CD14-positive monocyte (primary cell): ENCODE measurements at regions not wholly inside any gene's neighbourhood (a gene's known extent, or its start where the extent isn't known, plus 50 kb on each side); places are given as distances from the start of the nearest gene placed in this dataset.

Source experiments
- DNase-seq, 3 donors: peaks; one replicate each; pipeline ENCODE4 v3.0.0-alpha.2; 2011 to 2022
- H2AFZ ChIP-seq: 2 replicates; pipeline ENCODE4 v1.6.0; 2012; ENCODE audit warnings: mild to moderate bottlenecking, low read depth, low read length, inconsistent platforms; ENCODE audit not compliant: insufficient read depth, poor library complexity, severe bottlenecking
- H3K27ac ChIP-seq, 2 donors: 1 replicate in 1 of 2; 2 replicates in 1 of 2; pipeline ENCODE4 v1.5.1; 2012 to 2013; ENCODE audit warnings: low read length in 2 of 2, control low read depth in 1 of 2, inconsistent platforms in 1 of 2, low read depth in 1 of 2, mild to moderate bottlenecking in 1 of 2
- H3K27me3 ChIP-seq, 2 donors: one replicate each; pipeline versions ENCODE4 v1.6.0 to v1.6.1; 2011 to 2013; ENCODE audit warnings: low read length in 2 of 2; ENCODE audit not compliant: control insufficient read depth in 2 of 2, insufficient read depth in 2 of 2
- H3K36me3 ChIP-seq, 2 donors: replicated peaks in 1 of 2; 1 replicate in 1 of 2; 2 replicates in 1 of 2; pipeline versions ENCODE4 v1.5.1 to v1.6.1; 2012 to 2013; ENCODE audit warnings: low read length in 2 of 2, control low read depth in 1 of 2, inconsistent platforms in 1 of 2, mild to moderate bottlenecking in 1 of 2; ENCODE audit not compliant: insufficient read depth in 2 of 2, control insufficient read depth in 1 of 2
- H3K4me1 ChIP-seq, 2 donors: 1 replicate in 1 of 2; 2 replicates in 1 of 2; pipeline versions ENCODE4 v1.5.1 to v1.6.1; 2012 to 2013; ENCODE audit warnings: low read length in 2 of 2, control low read depth in 1 of 2, inconsistent platforms in 1 of 2, mild to moderate bottlenecking in 1 of 2, moderate library complexity in 1 of 2; ENCODE audit not compliant: insufficient read depth in 2 of 2, control insufficient read depth in 1 of 2
- H3K4me2 ChIP-seq: replicated peaks from 2 replicates; pipeline ENCODE3; 2012; ENCODE audit warnings: low read length, moderate library complexity, mild to moderate bottlenecking; ENCODE audit not compliant: poor library complexity, severe bottlenecking; ENCODE audit errors: extremely low read depth
- H3K4me3 ChIP-seq, 3 experiments: fragments of 200-600 bp in 1 of 3; sonication (generic) in 1 of 3; replicated peaks in 1 of 3; 1 replicate in 2 of 3; 2 replicates in 1 of 3; pipeline ENCODE4 v1.5.1; 2011 to 2013; ENCODE audit warnings: low read length in 3 of 3, mild to moderate bottlenecking in 3 of 3, control low read depth in 2 of 3, low read depth in 2 of 3, inconsistent platforms in 1 of 3, moderate library complexity in 1 of 3
- H3K79me2 ChIP-seq: 2 replicates; pipeline ENCODE4 v1.6.0; 2012; ENCODE audit warnings: mild to moderate bottlenecking, control low read depth, inconsistent platforms, low read length, moderate library complexity; ENCODE audit not compliant: insufficient read depth
- H3K9ac ChIP-seq: 2 replicates; pipeline ENCODE4 v1.6.0; 2017; ENCODE audit warnings: low read length, mild to moderate bottlenecking; ENCODE audit not compliant: insufficient read depth, poor library complexity, severe bottlenecking
- H3K9me3 ChIP-seq, 2 donors: replicated peaks in 1 of 2; 1 replicate in 1 of 2; 2 replicates in 1 of 2; pipeline versions ENCODE4 v1.5.1 to v1.6.1; 2012 to 2013; ENCODE audit warnings: low read length in 2 of 2, control low read depth in 1 of 2; ENCODE audit not compliant: control insufficient read depth in 1 of 2, insufficient read depth in 1 of 2
- H4K20me1 ChIP-seq: 2 replicates; pipeline ENCODE4 v1.6.0; 2012; ENCODE audit warnings: mild to moderate bottlenecking, low read length, control low read depth, moderate library complexity; ENCODE audit not compliant: insufficient read depth
- H3K27ac Mint-ChIP-seq, 7 donors: one replicate each; pipeline ENCODE4 v1.8.0; 2020; ENCODE audit warnings: mild to moderate bottlenecking in 7 of 7, mixed read lengths in 7 of 7, moderate library complexity in 6 of 7, inconsistent platforms in 2 of 7
- H3K27me3 Mint-ChIP-seq, 3 donors: one replicate each; pipeline ENCODE4 v1.8.0; 2021 to 2022; ENCODE audit warnings: low read depth in 3 of 3, mild to moderate bottlenecking in 3 of 3, mixed read lengths in 3 of 3, moderate library complexity in 3 of 3, inconsistent platforms in 1 of 3
- H3K36me3 Mint-ChIP-seq, 2 donors: one replicate each; pipeline ENCODE4 v1.8.0; 2020; ENCODE audit warnings: mixed read lengths in 2 of 2, inconsistent platforms in 1 of 2, mild to moderate bottlenecking in 1 of 2
- H3K4me1 Mint-ChIP-seq: one replicate; pipeline ENCODE4 v1.8.0; 2020; ENCODE audit warnings: mild to moderate bottlenecking, mixed read lengths
- H3K4me3 Mint-ChIP-seq, 2 donors: one replicate each; pipeline ENCODE4 v1.8.0; 2020; ENCODE audit warnings: mild to moderate bottlenecking in 2 of 2, mixed read lengths in 2 of 2, moderate library complexity in 1 of 2
- H3K9me3 Mint-ChIP-seq, 7 donors: one replicate each; pipeline ENCODE4 v1.8.0; 2020 to 2022; ENCODE audit warnings: mixed read lengths in 7 of 7, mild to moderate bottlenecking in 6 of 7, moderate library complexity in 6 of 7, inconsistent platforms in 2 of 7
- WGBS: methylation state at CpG from one replicate; pipeline ENCODE4 v1.1.5; 2013; ENCODE audit warnings: missing lambda C conversion rate; ENCODE audit not compliant: insufficient coverage; 5-methylcytosine and 5-hydroxymethylcytosine counted together
- intact Hi-C, 2 donors: fragments of 100-400 bp; cut with micrococcal nuclease; formaldehyde crosslinking; loops; one replicate each; pipeline versions ENCODE4 v1.15.0 to v1.15.1; 2023
- TF ChIP-seq, protein P1 (sequence below): fragments of 200-600 bp; IDR thresholded peaks from one replicate; pipeline ENCODE4 v1.8.0; 2022; ENCODE audit warnings: antibody characterized with exemption, mild to moderate bottlenecking

DNA sequence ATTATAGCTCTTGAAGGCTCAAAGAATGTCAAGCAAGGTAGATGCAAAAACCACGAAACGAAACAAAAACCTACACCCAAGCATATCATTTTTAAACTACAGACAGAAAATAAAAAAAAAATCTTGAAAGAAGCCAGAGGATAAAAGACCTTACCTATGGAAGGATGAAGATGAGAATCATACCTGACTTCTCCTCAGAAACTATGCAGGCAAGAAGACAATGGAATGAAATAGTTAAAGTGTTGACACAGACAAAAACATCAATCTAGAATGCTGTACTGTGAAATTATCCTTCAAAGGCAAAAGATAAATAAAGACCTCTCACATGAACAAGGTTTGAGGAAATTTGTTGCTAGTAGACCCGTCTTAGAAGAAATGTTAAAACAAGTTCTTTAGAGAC, 372.0 kb downstream of the ZIC4 start:
- Histone ChIP-seq H3K36me3 (no peaks in the 10 kb centered on the region), H3K79me2 (no peaks in the 10 kb centered on the region), H3K27me3 (no peaks in the 10 kb centered on the region), H3K4me2 (no peak overlapping the region), H3K4me1 (no peaks in the 10 kb centered on the region), H3K9ac (no peak overlapping the region), H3K9me3 (no peaks in the 10 kb centered on the region), H3K4me3 (no peak overlapping the region), H4K20me1 (no peaks in the 10 kb centered on the region), H3K27ac (no peak overlapping the region), H2AFZ (no peak overlapping the region)
- H3K4me3 Mint-ChIP-seq = no peak overlapping the region
- intact Hi-C loops = no loop called here
- no peak for DNase-seq
- H3K27ac Mint-ChIP-seq = no peak overlapping the region
- no peaks in the 10 kb centered on the region for H3K27me3 Mint-ChIP-seq
- H3K36me3 Mint-ChIP-seq = no peaks in the 10 kb centered on the region
- TF ChIP-seq, protein P1, sequence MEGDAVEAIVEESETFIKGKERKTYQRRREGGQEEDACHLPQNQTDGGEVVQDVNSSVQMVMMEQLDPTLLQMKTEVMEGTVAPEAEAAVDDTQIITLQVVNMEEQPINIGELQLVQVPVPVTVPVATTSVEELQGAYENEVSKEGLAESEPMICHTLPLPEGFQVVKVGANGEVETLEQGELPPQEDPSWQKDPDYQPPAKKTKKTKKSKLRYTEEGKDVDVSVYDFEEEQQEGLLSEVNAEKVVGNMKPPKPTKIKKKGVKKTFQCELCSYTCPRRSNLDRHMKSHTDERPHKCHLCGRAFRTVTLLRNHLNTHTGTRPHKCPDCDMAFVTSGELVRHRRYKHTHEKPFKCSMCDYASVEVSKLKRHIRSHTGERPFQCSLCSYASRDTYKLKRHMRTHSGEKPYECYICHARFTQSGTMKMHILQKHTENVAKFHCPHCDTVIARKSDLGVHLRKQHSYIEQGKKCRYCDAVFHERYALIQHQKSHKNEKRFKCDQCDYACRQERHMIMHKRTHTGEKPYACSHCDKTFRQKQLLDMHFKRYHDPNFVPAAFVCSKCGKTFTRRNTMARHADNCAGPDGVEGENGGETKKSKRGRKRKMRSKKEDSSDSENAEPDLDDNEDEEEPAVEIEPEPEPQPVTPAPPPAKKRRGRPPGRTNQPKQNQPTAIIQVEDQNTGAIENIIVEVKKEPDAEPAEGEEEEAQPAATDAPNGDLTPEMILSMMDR = no peak
- peaks cover 2 to 12% (median 6%) of the 10 kb centered on the region in 7 donors for H3K9me3 Mint-ChIP-seq
- no peaks in the 10 kb centered on the region for H3K4me1 Mint-ChIP-seq
- no CpG with 5 or more reads among the region's 3 CpGs for WGBS

DNA sequence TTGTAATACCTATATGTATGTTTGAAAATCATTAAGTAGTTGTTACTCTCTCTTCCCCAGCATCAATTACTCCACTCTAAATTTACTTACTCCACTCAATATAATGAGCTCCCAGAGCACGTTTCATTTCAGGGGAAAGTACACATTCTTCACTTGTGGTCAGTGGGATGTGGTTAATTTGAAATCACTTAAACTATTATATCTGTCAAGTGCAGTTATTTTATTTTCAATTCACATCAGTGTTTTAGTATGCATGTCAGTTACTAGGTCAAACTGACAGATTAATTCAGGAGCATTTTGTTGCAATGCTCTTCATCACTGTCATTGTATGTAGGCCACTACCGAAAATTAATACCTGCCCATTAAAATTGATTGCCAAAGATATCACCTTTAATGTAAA, 376.1 kb downstream of the ZIC4 start:
- H3K9me3 Mint-ChIP-seq = peaks cover 0 to 12% (median 5%) of the 10 kb centered on the region in 7 donors
- no peaks in the 10 kb centered on the region for H3K9me3 ChIP-seq
- no peaks in the 10 kb centered on the region for H3K4me1 Mint-ChIP-seq
- TF ChIP-seq, protein P1 = no peak
- H3K36me3 ChIP-seq = no peaks in the 10 kb centered on the region
- no peaks in the 10 kb centered on the region for H4K20me1 ChIP-seq
- intact Hi-C loops = no loop called here
- no peak overlapping the region for H3K9ac ChIP-seq
- H3K27me3 ChIP-seq = no peaks in the 10 kb centered on the region
- no peak overlapping the region for H3K27ac Mint-ChIP-seq
- H2AFZ ChIP-seq = no peak overlapping the region
- WGBS = no CpG with 5 or more reads among the region's 2 CpGs
- H3K4me3 ChIP-seq = no peak overlapping the region
- no peak overlapping the region for H3K4me3 Mint-ChIP-seq
- H3K36me3 Mint-ChIP-seq = no peaks in the 10 kb centered on the region
- no peaks in the 10 kb centered on the region for H3K4me1 ChIP-seq
- H3K27ac ChIP-seq = no peak overlapping the region
- DNase-seq = no peak
- no peaks in the 10 kb centered on the region for H3K27me3 Mint-ChIP-seq
- H3K79me2 ChIP-seq = no peaks in the 10 kb centered on the region
- H3K4me2 ChIP-seq = no peak overlapping the region
